ENCODE measurements at regions not wholly inside any gene's neighbourhood (a gene's known extent, or its start where the extent isn't known, plus 50 kb on each side); places are given as distances from the start of the nearest gene placed in this dataset.

DNA sequence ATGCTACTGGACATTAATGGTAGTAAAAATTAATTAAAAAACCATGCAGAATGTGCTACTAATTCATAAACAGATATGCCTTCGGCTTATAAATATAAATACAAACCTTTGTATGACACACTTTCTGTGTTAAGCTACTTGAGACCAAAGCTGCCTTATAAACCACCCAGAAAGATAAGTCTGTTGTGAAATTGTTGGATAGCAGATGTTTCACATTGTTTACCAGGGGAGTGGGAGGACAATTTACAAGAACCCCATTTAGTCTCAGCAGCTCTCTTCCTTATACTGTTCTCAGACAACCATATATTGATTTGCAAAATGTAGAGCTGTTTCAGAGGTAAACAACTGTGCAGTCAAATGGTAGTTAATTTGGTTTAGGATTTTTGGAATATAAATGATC is 524.4 kb downstream of the PRR16 start:
- no peak overlapping the region for H3K9ac ChIP-seq (ENCODE audit: insufficient read depth, low read depth, low read length)
- FAIRE-seq (no peak), DNase-seq (ENCODE audit: low spot score) (no peak), ATAC-seq (no peak)
- CTCF ChIA-PET (ENCODE audit: low intra/inter-chr PET ratio, low total read pairs), result no interaction called here
- no peaks in the 10 kb centered on the region for H3K9me3 ChIP-seq (ENCODE audit: low read length)
- no peak for TF ChIP-seq ATF7-NPFF (CRISPR knock-in tag; IDR thresholded peaks at IDR 0.05; ENCODE audit: low read depth)
- TF ChIP-seq, protein P1, sequence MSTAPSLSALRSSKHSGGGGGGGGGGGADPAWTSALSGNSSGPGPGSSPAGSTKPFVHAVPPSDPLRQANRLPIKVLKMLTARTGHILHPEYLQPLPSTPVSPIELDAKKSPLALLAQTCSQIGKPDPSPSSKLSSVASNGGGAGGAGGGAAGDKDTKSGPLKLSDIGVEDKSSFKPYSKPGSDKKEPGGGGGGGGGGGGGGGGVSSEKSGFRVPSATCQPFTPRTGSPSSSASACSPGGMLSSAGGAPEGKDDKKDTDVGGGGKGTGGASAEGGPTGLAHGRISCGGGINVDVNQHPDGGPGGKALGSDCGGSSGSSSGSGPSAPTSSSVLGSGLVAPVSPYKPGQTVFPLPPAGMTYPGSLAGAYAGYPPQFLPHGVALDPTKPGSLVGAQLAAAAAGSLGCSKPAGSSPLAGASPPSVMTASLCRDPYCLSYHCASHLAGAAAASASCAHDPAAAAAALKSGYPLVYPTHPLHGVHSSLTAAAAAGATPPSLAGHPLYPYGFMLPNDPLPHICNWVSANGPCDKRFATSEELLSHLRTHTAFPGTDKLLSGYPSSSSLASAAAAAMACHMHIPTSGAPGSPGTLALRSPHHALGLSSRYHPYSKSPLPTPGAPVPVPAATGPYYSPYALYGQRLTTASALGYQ (CRISPR knock-in tag; IDR thresholded peaks at IDR 0.05), result no peak
- TF ChIP-seq ZNF530 (CRISPR knock-in tag; IDR thresholded peaks at IDR 0.05; ENCODE audit: low read depth), result no peak
- no peak for TF ChIP-seq MAFG (CRISPR knock-in tag; IDR thresholded peaks at IDR 0.05)
- TF ChIP-seq, protein P2, sequence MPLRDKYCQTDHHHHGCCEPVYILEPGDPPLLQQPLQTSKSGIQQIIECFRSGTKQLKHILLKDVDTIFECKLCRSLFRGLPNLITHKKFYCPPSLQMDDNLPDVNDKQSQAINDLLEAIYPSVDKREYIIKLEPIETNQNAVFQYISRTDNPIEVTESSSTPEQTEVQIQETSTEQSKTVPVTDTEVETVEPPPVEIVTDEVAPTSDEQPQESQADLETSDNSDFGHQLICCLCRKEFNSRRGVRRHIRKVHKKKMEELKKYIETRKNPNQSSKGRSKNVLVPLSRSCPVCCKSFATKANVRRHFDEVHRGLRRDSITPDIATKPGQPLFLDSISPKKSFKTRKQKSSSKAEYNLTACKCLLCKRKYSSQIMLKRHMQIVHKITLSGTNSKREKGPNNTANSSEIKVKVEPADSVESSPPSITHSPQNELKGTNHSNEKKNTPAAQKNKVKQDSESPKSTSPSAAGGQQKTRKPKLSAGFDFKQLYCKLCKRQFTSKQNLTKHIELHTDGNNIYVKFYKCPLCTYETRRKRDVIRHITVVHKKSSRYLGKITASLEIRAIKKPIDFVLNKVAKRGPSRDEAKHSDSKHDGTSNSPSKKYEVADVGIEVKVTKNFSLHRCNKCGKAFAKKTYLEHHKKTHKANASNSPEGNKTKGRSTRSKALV (CRISPR knock-in tag; IDR thresholded peaks at IDR 0.05), result no peak
- TF ChIP-seq, protein P3, sequence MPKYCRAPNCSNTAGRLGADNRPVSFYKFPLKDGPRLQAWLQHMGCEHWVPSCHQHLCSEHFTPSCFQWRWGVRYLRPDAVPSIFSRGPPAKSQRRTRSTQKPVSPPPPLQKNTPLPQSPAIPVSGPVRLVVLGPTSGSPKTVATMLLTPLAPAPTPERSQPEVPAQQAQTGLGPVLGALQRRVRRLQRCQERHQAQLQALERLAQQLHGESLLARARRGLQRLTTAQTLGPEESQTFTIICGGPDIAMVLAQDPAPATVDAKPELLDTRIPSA (CRISPR knock-in tag; IDR thresholded peaks at IDR 0.05; ENCODE audit: borderline replicate concordance), result no peak
- TF ChIP-seq RBAK (CRISPR knock-in tag; IDR thresholded peaks at IDR 0.05), result no peak
- TF ChIP-seq ZNF251 (CRISPR knock-in tag; IDR thresholded peaks at IDR 0.05), result no peak
- no peak for TF ChIP-seq SMARCC2 (IDR thresholded peaks at IDR 0.05)
- TF ChIP-seq NAIF1 (CRISPR knock-in tag; IDR thresholded peaks at IDR 0.05; ENCODE audit: borderline replicate concordance), result no peak
- no peak for TF ChIP-seq TSC22D2 (CRISPR knock-in tag; IDR thresholded peaks at IDR 0.05; ENCODE audit: borderline replicate concordance)
- in situ Hi-C loops (cut with HindIII; ENCODE audit: extremely low pct_ligation_motif_present, low pct_unique_long_range_greater_than_20kb) (no loop called here), intact Hi-C loops (cut with micrococcal nuclease; ENCODE audit: unreplicated experiment) (no loop called here)
- WGBS (ENCODE audit: low lambda C conversion rate), result 4% methylated on average over 1 of the region's 1 CpG
- H3K27me3 ChIP-seq (ENCODE audit: control insufficient read depth in 1 of 2, insufficient read depth in 2 of 2, low read length in 2 of 2), result no peaks in the 10 kb centered on the region
- no peak overlapping the region for H3K4me2 ChIP-seq (ENCODE audit: low read depth, low read length)
- BruUV-seq (replicated peaks), result no TSS peak
- H3K4me3 ChIP-seq (replicated peaks in 1 of 3; ENCODE audit: insufficient read depth in 1 of 3, low read depth in 2 of 3, low read length in 3 of 3), result no peak overlapping the region
- no peak overlapping the region for H3K27ac ChIP-seq (ENCODE audit: extremely low read length, insufficient read depth, low read length)
- H3K4me1 ChIP-seq (ENCODE audit: insufficient read depth, low read length), result peaks cover 9% of the 10 kb centered on the region; the same call in 1 of the 2 replicates
- POLR2A ChIA-PET, result no interaction called here
- H3K36me3 ChIP-seq (replicated peaks in 1 of 2; ENCODE audit: control insufficient read depth in 1 of 2, insufficient read depth in 2 of 2, low read length in 2 of 2), result no peaks in the 10 kb centered on the region
- no peaks in the 10 kb centered on the region for H4K20me1 ChIP-seq (ENCODE audit: insufficient read depth, low read length)
- H2AFZ ChIP-seq (ENCODE audit: low read length), result no peak overlapping the region
- H3K79me2 ChIP-seq (ENCODE audit: insufficient read depth, low read length), result no peaks in the 10 kb centered on the region
